ENCODE measurements at regions not wholly inside any gene's neighbourhood (a gene's known extent, or its start where the extent isn't known, plus 50 kb on each side); places are given as distances from the start of the nearest gene placed in this dataset.

- H3K9me2 ChIP-seq (replicated peaks; ENCODE audit: insufficient read depth, low read length) = no peaks in the 10 kb centered on the region
- H4K20me1 ChIP-seq (ENCODE audit: low read depth, low read length) = no peaks in the 10 kb centered on the region
- no peak overlapping the region for H2AFZ ChIP-seq (ENCODE audit: low read depth, low read length, severe bottlenecking)
- H3K36me3 ChIP-seq (ENCODE audit: low read length) = no peaks in the 10 kb centered on the region
- no peak overlapping the region for H3K4me2 ChIP-seq (ENCODE audit: low read depth, low read length, poor library complexity, severe bottlenecking)
- H3F3A ChIP-seq (ENCODE audit: insufficient read depth) = no peaks in the 10 kb centered on the region
- H3K79me2 ChIP-seq (ENCODE audit: insufficient read depth, low read length) = no peaks in the 10 kb centered on the region
- no peaks in the 10 kb centered on the region for H3K9me3 ChIP-seq (ENCODE audit: insufficient read depth, low read length)
- H3K27me3 ChIP-seq (ENCODE audit: low read length) = no peaks in the 10 kb centered on the region
- no peak overlapping the region for H3K9ac ChIP-seq (ENCODE audit: low read length)
- no peak overlapping the region for H3K4me3 ChIP-seq (ENCODE audit: insufficient read depth, low read length, poor library complexity, severe bottlenecking)
- TF ChIP-seq CTCF (IDR thresholded peaks at IDR 0.05; ENCODE audit: insufficient read depth, low read length, poor library complexity, severe bottlenecking) (no peak), EZH2phosphoT487 (conservative IDR thresholded peaks at IDR 0.05; ENCODE audit: low read length) (no peak)
- H3K27ac ChIP-seq (ENCODE audit: low read depth, low read length) = no peak overlapping the region
Observed at GRCh38 chr4:148946271-148946670, 504.1 kb upstream of the NR3C2 start.

- TF ChIP-seq EZH2phosphoT487 (conservative IDR thresholded peaks at IDR 0.05; ENCODE audit: low read length) (no peak), CTCF (IDR thresholded peaks at IDR 0.05; ENCODE audit: insufficient read depth, low read length, poor library complexity, severe bottlenecking) (no peak)
- no peaks in the 10 kb centered on the region for H3K9me3 ChIP-seq (ENCODE audit: insufficient read depth, low read length)
- H3K9ac ChIP-seq (ENCODE audit: low read length) = no peak overlapping the region
- H3K4me2 ChIP-seq (ENCODE audit: low read depth, low read length, poor library complexity, severe bottlenecking) = no peak overlapping the region
- no peak overlapping the region for H3K4me3 ChIP-seq (ENCODE audit: insufficient read depth, low read length, poor library complexity, severe bottlenecking)
- no peaks in the 10 kb centered on the region for H3K79me2 ChIP-seq (ENCODE audit: insufficient read depth, low read length)
- H3K27me3 ChIP-seq (ENCODE audit: low read length) = no peaks in the 10 kb centered on the region
- H3K27ac ChIP-seq (ENCODE audit: low read depth, low read length) = no peak overlapping the region
- H2AFZ ChIP-seq (ENCODE audit: low read depth, low read length, severe bottlenecking) = no peak overlapping the region
- H3F3A ChIP-seq (ENCODE audit: insufficient read depth) = no peaks in the 10 kb centered on the region
- H3K9me2 ChIP-seq (replicated peaks; ENCODE audit: insufficient read depth, low read length) = no peaks in the 10 kb centered on the region
- H3K36me3 ChIP-seq (ENCODE audit: low read length) = no peaks in the 10 kb centered on the region
- no peaks in the 10 kb centered on the region for H4K20me1 ChIP-seq (ENCODE audit: low read depth, low read length)
Observed at GRCh38 chr4:148944839-148945219, 502.6 kb upstream of the NR3C2 start.

GRCh38 chr4:148944136-148944838, 502.1 kb upstream of the NR3C2 start:
- Histone ChIP-seq H3K4me2 (ENCODE audit: low read depth, low read length, poor library complexity, severe bottlenecking) (no peak overlapping the region), H3K27ac (ENCODE audit: low read depth, low read length) (no peak overlapping the region), H3K9me2 (replicated peaks; ENCODE audit: insufficient read depth, low read length) (no peaks in the 10 kb centered on the region), H3K27me3 (ENCODE audit: low read length) (no peaks in the 10 kb centered on the region), H2AFZ (ENCODE audit: low read depth, low read length, severe bottlenecking) (no peak overlapping the region), H3K9me3 (ENCODE audit: insufficient read depth, low read length) (no peaks in the 10 kb centered on the region), H3F3A (ENCODE audit: insufficient read depth) (no peaks in the 10 kb centered on the region), H3K79me2 (ENCODE audit: insufficient read depth, low read length) (no peaks in the 10 kb centered on the region), H4K20me1 (ENCODE audit: low read depth, low read length) (no peaks in the 10 kb centered on the region), H3K4me3 (ENCODE audit: insufficient read depth, low read length, poor library complexity, severe bottlenecking) (no peak overlapping the region), H3K36me3 (ENCODE audit: low read length) (no peaks in the 10 kb centered on the region), H3K9ac (ENCODE audit: low read length) (no peak overlapping the region)
- TF ChIP-seq EZH2phosphoT487 (conservative IDR thresholded peaks at IDR 0.05; ENCODE audit: low read length) (no peak), CTCF (IDR thresholded peaks at IDR 0.05; ENCODE audit: insufficient read depth, low read length, poor library complexity, severe bottlenecking) (no peak)
